Transverse colon (tissue), 4 donors: ENCODE measurements at regions not wholly inside any gene's neighbourhood (a gene's known extent, or its start where the extent isn't known, plus 50 kb on each side); places are given as distances from the start of the nearest gene placed in this dataset.

Experiments
- DNase-seq: peaks from one replicate; pipeline ENCODE4 v3.0.0-alpha.2; 2019
- H3K27ac ChIP-seq, 4 donors: fragments of 200-600 bp; sonication (generic); 2 replicates each; pipeline ENCODE4 v1.5.1; 2016 to 2018; ENCODE audit warnings: inconsistent platforms in 4 of 4
- H3K27me3 ChIP-seq: fragments of 200-600 bp; sonication (generic); 2 replicates; pipeline ENCODE4 v1.5.1; 2017; ENCODE audit warnings: inconsistent platforms
- H3K36me3 ChIP-seq, 4 donors: fragments of 200-600 bp; sonication (generic); 2 replicates each; pipeline ENCODE4 v1.5.1; 2017 to 2019; ENCODE audit warnings: inconsistent platforms in 4 of 4
- H3K4me1 ChIP-seq, 4 donors: fragments of 200-600 bp; sonication (generic); 2 replicates each; pipeline ENCODE4 v1.5.1; 2017 to 2020; ENCODE audit warnings: inconsistent platforms in 4 of 4
- H3K4me3 ChIP-seq, 4 donors: fragments of 200-600 bp; sonication (generic); 1 replicate in 1 of 4; 2 replicates in 3 of 4; pipeline versions ENCODE4 v1.5.1 to v1.6.1; 2017 to 2019; ENCODE audit warnings: inconsistent platforms in 4 of 4
- H3K9me3 ChIP-seq, 2 donors: fragments of 200-600 bp; sonication (generic); 2 replicates each; pipeline ENCODE4 v1.5.1; 2017 to 2019; ENCODE audit warnings: inconsistent platforms in 2 of 2
- CTCF ChIP-seq, 5 experiments: fragments of 200-600 bp in 3 of 5; fragments of 450-650 bp in 2 of 5; sonication (generic) in 3 of 5; IDR thresholded peaks; 1 replicate in 2 of 5; 2 replicates in 3 of 5; pipeline ENCODE4 v1.5.1; 2016 to 2017; ENCODE audit warnings: antibody characterized with exemption in 5 of 5, inconsistent platforms in 3 of 5, mild to moderate bottlenecking in 2 of 5, moderate library complexity in 1 of 5
- EP300 ChIP-seq: sonication (generic); formaldehyde crosslinking; IDR thresholded peaks from one replicate; pipeline ENCODE4 v1.6.1; 2017; ENCODE audit warnings: antibody characterized with exemption, low read depth
- POLR2A ChIP-seq: fragments of 450-650 bp; IDR thresholded peaks from one replicate; pipeline ENCODE4 v1.6.1; 2016; ENCODE audit warnings: antibody characterized with exemption, mild to moderate bottlenecking, moderate library complexity
- POLR2AphosphoS5 ChIP-seq, 3 donors: sonication (generic); formaldehyde crosslinking; IDR thresholded peaks; one replicate each; pipeline ENCODE4 v1.6.1; 2016; ENCODE audit warnings: antibody characterized with exemption in 3 of 3
- WGBS, 2 donors: methylation state at CpG; one replicate each; pipeline ENCODE4 v1.1.5; 2018; ENCODE audit warnings: low coverage in 1 of 2; 5-methylcytosine and 5-hydroxymethylcytosine counted together
- in situ Hi-C, 4 donors: fragments of 200-750 bp; cut with MboI; loops; one replicate each; pipeline versions ENCODE4 v1.15.0 to v1.15.1; 2017; ENCODE audit warnings: low sequenced_read_pairs in 3 of 4, low pct_ligation_motif_present in 1 of 4, low pct_unique_long_range_greater_than_20kb in 1 of 4
- intact Hi-C: fragments of 100-400 bp; cut with DNase I; formaldehyde crosslinking; loops from one replicate; pipeline ENCODE4 v1.15.1; 2023; ENCODE audit warnings: low total_unique reads

DNA sequence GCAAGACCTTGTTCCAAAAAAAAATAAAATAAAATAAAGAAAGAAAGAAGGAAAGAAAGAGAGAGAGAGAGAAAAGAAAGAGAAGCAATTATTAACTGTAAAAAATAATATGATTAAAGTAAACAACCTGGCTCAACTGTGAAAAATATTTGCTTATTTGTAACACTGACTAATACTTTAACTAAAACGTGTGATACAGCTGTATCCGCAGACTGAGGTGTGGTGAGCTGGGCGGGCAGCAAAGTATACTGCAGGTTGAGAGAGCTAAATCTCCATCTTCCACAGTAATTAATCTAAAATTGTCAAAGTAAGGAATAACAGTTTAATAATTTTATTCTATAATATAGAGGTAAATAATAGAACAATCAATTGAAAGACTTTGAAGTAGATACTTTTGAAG is 145.5 kb upstream of the FAM241A start:
- H3K4me3 ChIP-seq: no peak overlapping the region
- no peak for DNase-seq
- H3K36me3 ChIP-seq: no peaks in the 10 kb centered on the region
- in situ Hi-C loops (no loop called here), intact Hi-C loops (no loop called here)
- 82 to 91% methylated on average over 3 of the region's 3 CpGs for WGBS, 2 donors
- no peak overlapping the region for H3K27ac ChIP-seq
- H3K9me3 ChIP-seq: no peaks in the 10 kb centered on the region
- H3K4me1 ChIP-seq: no peaks in the 10 kb centered on the region
- TF ChIP-seq EP300 (no peak), POLR2A (no peak), CTCF (IDR thresholded peaks at IDR 0.05) (no peak), POLR2AphosphoS5 (IDR thresholded peaks at IDR 0.05) (no peak)
- peaks cover 3% of the 10 kb centered on the region for H3K27me3 ChIP-seq

GRCh38 chr4:112001041-112001440 is 144.2 kb upstream of the FAM241A start:
- no peaks in the 10 kb centered on the region for H3K9me3 ChIP-seq
- no peak overlapping the region for H3K4me3 ChIP-seq
- no peak overlapping the region for H3K27ac ChIP-seq
- peaks cover 0 to 3% (median 0%) of the 10 kb centered on the region in 4 donors for H3K4me1 ChIP-seq
- WGBS, 2 donors: 86 to 100% methylated on average over 1 of the region's 1 CpG
- no peaks in the 10 kb centered on the region for H3K36me3 ChIP-seq
- TF ChIP-seq EP300 (no peak), POLR2A (no peak), CTCF (IDR thresholded peaks at IDR 0.05) (no peak), POLR2AphosphoS5 (IDR thresholded peaks at IDR 0.05) (no peak)
- in situ Hi-C loops: no loop called here
- H3K27me3 ChIP-seq: no peaks in the 10 kb centered on the region
- DNase-seq: no peak
- intact Hi-C loops: no loop called here

DNA sequence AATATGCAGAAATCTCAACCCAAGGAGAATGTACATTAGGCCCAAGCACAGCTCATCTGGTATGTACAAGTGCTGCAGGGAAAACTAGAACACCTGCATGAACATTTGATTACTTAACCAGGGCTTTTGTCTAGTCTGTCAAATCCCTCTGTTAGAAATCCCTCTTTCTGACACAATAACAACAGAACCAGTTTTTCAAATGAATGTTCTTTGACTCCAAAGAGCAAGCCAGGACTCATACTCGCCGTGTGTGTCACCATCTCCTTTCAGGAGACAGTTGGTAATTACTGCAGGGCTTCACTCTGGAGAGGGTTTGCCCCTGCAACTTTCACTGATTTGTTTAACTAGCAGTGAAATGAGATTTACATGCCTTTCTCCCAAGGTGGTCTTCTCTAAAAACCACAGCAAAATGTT is 143.0 kb upstream of the FAM241A start:
- Histone ChIP-seq H3K4me1 (peaks cover 0 to 3% (median 0%) of the 10 kb centered on the region in 4 donors), H3K36me3 (no peaks in the 10 kb centered on the region), H3K27ac (no peak overlapping the region), H3K27me3 (no peaks in the 10 kb centered on the region), H3K4me3 (no peak overlapping the region), H3K9me3 (no peaks in the 10 kb centered on the region)
- WGBS, 2 donors: 60 to 61% methylated on average over 2 of the region's 2 CpGs
- TF ChIP-seq EP300 (no peak), POLR2AphosphoS5 (IDR thresholded peaks at IDR 0.05) (no peak)
- in situ Hi-C loops (no loop called here), intact Hi-C loops (no loop called here)
- DNase-seq: no peak

GRCh38 chr4:112003231-112003907 is 141.9 kb upstream of the FAM241A start:
- Histone ChIP-seq H3K27ac (no peak overlapping the region), H3K4me3 (no peak overlapping the region), H3K9me3 (no peaks in the 10 kb centered on the region), H3K4me1 (peaks cover 0 to 3% (median 0%) of the 10 kb centered on the region in 4 donors), H3K27me3 (no peaks in the 10 kb centered on the region), H3K36me3 (no peaks in the 10 kb centered on the region)
- no peak for DNase-seq
- intact Hi-C loops: no loop called here
- TF ChIP-seq CTCF (IDR thresholded peaks at IDR 0.05): no peak
- TF ChIP-seq EP300: no peak
- TF ChIP-seq POLR2AphosphoS5 (IDR thresholded peaks at IDR 0.05): no peak
- no peak for TF ChIP-seq POLR2A
- in situ Hi-C loops: no loop called here
- WGBS, 2 donors: 63 to 88% methylated on average over 1 to 2 of the region's 2 CpGs

- no peaks in the 10 kb centered on the region for H3K9me3 ChIP-seq
- no peak overlapping the region for H3K4me3 ChIP-seq
- H3K27me3 ChIP-seq: no peaks in the 10 kb centered on the region
- no peak for DNase-seq
- H3K27ac ChIP-seq: peak overlapping the region in 1 of 4 donors; percentile 21
- intact Hi-C loops: no loop called here
- in situ Hi-C loops: no loop called here
- H3K4me1 ChIP-seq: peaks cover 0 to 3% (median 0%) of the 10 kb centered on the region in 4 donors
- no peaks in the 10 kb centered on the region for H3K36me3 ChIP-seq
- no peak for TF ChIP-seq POLR2AphosphoS5 (IDR thresholded peaks at IDR 0.05)
- no peak for TF ChIP-seq EP300
These were observed 140.2 kb upstream of the FAM241A start for GRCh38 chr4:112005027-112005426.
